ENCODE measurements at regions not wholly inside any gene's neighbourhood (a gene's known extent, or its start where the extent isn't known, plus 50 kb on each side); places are given as distances from the start of the nearest gene placed in this dataset.
"Not testable (repeated sequence)": the region's sequence is repeated elsewhere in the genome, so short reads cannot be mapped to it uniquely, and the experiment has no call there.

- no peak for DNase-seq
These were observed 442.4 kb downstream of the FRK start for GRCh38 chr6:115618256-115618655.

GRCh38 chr6:115617031-115617430, 443.7 kb downstream of the FRK start:
- DNase-seq, result no peak

DNA sequence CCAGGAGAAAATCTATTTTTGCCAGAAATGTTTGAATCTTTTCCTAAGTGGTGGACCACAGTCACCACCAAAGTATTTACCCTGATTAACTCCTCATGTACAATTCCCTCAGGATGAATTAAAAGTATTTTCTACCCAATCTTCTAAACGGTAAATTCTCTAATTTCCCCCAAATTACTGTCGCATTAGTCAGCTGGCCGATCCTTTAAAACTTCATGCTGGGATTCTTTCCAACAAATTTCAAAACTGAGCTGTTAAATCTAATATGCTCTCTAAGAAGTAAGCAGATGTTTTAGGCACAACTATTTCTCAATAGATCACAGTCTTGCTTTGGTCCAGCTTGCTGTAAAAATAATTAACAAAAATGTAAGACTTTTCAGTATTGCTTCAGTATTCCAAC, 447.2 kb downstream of the FRK start:
- DNase-seq, result no peak

- no peak for DNase-seq
These were observed 447.8 kb downstream of the FRK start for GRCh38 chr6:115612796-115613479.

DNA sequence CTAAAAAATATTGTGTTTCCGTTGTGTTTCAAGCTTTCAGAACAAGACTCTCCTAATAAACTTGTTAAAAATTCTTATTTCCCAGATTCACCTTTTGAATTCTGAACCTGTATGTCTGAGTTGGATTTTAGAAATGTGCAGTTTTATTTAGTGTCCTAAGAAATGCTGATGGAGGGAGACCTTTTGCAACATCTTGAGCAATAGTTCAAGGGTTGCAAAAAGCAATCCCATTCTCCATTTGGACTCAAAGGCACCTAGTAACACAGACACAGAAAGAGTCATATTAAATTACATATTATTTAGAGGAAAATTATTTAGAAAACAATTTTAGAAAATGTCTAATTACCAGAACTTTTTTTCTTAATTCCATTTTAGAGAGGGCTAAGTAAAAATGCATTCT, 448.5 kb downstream of the FRK start:
- DNase-seq, result no peak

DNA sequence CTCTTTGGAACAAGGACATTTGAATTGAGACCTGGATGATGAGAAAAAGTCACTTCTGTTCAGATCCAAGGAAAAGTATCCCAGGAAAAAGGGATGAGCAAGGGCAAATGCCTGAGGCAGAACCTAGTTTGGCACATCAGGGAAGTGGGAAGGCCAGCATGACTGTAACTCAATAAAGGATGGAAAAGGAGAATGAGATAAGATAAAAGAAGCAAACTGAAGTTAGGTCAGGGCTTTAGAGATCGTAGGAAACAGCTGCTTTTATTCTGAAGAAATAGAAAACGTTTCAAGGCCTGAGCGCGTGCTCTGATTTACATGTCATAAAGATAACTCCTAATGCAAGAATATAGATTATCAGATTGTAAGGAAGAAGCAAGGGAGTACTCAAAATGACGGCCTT, 450.0 kb downstream of the FRK start:
- DNase-seq, result no peak

DNA sequence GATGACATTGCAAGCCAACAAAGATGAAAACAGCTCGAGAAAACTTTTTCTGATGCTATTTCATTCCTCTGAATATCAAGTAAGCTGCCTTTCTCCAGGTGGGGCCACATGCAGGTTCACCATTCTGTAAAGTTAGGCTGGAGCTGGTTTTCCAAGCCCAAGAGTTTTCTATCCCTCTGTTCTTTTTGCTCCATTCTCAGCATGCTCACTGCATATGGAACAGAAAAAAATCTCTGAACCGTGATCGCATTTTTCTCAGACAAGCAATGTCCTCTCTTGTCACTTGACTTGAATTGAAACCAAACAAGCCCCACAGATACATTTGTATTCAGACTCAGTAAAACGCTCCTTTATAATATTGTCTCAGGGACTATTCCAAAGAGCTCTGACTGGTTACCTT, 451.6 kb downstream of the FRK start:
- DNase-seq, result no peak

DNA sequence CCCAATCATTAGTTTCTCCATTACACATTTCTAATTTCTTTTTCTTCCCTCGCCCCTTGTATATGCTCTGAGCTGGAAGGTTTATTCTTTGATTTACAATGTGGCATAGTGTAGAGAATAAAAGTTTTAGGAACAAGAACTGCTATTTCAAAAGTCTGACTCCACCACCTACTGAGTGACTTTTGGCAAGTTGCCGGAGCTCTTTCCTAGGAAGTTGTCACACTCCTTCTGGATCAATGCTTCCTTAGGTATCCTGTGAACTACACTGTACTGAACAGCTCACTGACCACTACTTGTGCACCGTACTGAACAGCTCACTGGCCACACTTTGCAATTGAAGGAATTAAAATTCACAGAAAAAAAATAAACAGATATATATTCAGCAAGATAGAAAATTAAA, 458.2 kb downstream of the FRK start:
- no peak for DNase-seq

DNA sequence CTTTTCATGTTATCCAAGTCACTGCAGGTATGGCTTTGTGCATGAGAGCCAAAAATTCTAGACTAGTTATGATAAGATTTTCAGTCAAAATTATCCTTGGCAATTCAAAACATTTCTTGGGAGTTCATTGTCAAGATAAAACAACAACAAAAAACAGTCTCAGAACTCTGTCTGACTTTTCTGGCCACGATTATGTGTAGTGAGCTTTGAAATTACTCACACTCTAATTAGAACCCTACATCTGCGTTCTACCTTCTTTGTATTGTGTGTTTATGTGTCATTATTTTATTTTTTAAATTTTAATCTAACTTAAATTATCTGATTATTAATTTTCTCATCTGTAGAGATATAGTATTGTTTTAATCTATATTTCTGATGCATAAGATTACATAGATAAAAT, 459.2 kb downstream of the FRK start:
- no peak for DNase-seq

- DNase-seq, result no peak
These were observed 459.6 kb downstream of the FRK start for GRCh38 chr6:115601064-115601463.

GRCh38 chr6:115594891-115595290, 465.8 kb downstream of the FRK start:
- no peak for DNase-seq

GRCh38 chr6:115592025-115592424, 468.7 kb downstream of the FRK start:
- no peak for DNase-seq

DNA sequence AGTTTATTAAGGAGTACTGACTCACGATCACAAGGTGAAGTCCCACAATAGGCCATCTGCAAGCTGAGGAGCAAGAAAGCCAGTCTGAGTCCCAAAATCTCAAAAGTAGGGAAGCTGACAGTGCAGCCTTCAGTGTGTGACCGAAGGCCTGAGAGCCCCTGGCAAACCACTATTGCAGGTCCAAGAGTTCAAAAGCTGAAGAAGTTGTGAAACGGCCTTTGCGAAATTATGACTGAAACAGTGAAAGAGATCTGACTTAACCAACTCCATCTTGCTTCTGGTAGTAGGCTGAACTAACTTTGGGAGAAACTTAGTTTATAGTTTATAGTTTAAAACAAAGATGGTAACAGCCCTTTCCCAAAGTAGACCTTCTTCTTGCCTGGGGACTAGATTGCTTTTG, 471.6 kb downstream of the FRK start:
- DNase-seq, result not testable (repeated sequence)

DNA sequence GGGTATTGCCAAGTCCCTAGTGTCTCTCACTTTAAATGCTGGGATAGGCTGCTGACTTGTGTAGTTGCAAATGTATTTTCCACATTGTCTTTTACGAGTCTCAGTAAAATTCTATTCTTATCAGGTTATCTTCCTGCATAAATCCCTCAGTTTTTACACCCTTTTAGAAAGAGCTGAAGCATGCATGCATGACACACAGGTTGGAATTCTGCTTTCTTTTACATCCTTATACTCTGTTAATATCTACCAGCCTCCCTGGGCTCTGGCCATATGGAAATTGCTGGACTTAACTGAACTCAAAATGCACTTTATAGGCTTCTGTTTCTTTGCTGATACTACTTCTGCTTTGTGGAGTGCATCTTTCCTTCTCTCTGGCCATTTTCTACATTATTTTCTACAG, 477.4 kb downstream of the FRK start:
- DNase-seq, result no peak

DNA sequence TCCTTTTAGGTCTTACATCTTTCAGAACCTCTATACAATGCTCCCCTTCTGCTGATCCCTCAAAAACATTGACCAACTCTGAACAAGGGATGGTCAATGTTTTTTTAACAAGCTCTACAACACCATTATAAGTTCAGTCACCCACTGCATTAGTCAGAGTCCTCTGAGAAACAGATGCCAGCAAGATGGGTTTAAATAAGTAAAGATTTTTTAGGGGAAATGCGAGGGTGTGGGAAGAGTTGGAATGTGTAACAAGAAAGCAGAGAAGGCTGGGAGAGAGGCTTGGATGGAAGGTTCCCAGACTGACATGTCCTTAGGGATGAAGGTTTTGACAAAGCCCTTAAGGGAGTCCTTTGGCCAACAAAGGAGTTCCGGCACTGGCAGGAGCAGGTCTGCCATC, 478.3 kb downstream of the FRK start:
- DNase-seq, result no peak

- not testable (repeated sequence) for DNase-seq
These were observed 481.1 kb downstream of the FRK start for GRCh38 chr6:115579565-115579964.

DNA sequence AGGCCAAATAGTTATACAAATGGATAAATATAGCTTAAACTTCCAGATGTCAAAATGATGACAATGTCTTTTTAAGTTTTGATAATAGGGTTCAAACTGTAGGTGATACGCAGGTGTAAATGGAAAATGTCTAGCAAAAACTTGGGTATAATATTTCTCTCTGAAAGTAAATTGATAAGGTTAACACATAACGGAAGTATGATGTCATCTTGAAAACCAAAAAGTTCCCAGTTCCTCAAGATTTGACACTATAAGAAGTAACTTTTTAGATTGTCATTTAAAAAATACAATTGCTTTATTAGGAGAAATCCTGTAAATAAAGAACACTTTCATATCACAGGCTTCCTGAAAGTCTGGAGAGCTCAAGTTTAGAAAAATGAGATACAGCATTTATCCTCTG, 483.4 kb downstream of the FRK start:
- DNase-seq, result no peak

DNA sequence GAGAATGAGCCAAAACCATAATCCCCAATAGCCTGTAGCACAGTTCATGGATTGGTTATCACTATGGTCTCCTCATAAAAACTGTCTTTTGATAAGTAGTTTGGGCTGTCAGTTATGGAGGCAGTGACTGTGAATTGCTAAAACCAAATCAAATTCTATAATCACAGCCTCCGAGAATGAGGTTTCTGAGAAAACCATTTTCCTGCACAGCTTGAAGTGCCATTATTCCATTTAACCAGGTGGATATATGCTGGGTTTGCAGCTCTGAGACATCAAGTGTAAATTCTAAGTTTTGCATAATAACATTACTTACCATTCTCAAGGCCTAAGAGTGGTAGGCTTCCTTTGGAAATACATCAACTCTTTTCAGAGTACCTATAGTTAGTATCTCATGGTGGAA, 485.4 kb downstream of the FRK start:
- DNase-seq, result no peak

DNA sequence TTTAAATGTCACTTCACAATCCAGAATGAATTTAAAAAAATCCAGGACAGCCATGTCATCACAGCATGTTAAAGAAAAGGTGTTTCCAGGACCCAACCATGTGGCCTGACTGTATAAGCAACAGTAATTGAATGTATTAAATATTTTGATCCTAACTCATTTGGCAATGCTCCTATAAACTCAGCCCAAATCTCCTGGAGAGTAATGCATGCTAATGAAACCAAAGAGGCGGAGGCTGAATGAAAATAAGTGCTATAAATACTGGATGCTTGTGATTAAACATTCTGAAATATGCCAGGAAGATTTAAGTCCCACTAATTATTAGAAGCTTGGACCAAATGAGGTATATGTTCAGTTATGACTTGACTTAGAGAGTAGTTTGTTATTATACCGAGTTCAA, 486.8 kb downstream of the FRK start:
- DNase-seq, result no peak

DNA sequence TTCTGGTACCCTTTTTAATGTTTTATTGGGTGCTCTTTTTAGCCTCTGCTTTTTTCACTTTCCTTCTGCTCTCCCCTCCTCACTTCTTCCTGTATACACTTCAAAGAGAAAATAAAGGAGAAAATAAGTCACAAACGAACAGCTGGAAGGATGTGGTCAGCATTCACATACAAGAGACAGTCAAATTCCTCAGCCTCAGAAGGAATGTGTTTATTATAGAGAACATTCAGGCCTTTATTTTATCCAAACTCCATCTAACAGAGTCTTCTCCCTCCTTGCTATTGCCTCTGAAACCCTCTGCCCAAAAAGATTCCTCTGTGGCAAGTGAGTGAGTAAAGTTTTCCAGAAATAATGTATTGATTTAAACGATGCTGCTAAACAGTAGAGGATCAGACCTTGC, 490.4 kb downstream of the FRK start:
- no peak for DNase-seq

DNA sequence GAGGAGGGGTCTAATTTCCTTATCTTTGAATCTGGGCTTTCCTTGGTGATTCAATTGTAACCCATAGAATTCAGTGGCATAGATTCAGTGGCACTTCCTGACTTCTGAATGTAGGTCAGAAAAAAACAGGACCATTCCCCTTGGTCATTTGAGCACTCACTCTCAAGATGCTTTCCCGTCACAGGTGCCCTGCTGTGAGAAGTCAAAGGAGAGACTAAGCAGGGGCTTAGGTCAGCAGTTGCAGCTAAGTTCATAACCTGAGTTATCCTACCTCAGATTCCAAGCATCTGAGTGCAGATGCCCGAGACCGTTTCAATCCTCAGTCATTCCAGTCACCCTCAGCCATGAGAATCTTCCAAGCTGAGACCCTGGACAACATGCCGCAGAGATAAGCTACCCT, 506.6 kb downstream of the FRK start:
- DNase-seq, result no peak

DNA sequence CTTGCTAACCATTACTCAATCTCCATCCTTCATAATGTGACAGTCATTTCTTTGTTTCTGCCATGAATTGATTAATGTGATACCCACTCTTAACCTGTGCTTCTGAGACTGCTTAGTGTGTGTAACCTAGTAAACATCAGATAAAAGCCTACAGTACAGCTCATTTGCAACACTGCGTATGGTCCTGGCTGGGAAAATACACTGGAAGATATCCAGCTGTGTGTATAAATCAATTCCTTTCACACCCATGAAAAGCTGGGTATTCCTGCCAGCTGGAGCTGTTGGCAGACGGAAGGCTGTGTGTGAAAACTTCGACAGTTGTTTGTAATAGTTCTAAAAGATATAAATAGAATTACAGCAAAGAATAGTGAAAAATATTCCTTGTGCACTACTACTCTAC, 509.2 kb downstream of the FRK start:
- DNase-seq, result no peak

DNA sequence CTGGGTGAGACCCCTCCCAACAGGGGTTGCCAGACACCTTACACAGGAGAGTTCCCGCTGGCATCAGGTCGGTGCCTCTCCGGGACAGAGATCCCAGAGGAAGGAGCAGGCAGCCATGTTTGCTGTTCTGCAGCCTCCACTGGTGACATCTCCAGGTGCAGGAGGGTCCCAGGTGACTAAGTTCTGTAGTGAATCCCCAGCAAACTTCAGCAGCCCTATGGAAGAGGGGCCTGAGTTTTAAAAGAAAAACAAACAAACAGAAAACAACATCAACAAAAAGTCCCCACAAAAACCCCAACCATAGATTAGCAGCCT, 515.1 kb downstream of the FRK start:
- DNase-seq, result no peak

DNA sequence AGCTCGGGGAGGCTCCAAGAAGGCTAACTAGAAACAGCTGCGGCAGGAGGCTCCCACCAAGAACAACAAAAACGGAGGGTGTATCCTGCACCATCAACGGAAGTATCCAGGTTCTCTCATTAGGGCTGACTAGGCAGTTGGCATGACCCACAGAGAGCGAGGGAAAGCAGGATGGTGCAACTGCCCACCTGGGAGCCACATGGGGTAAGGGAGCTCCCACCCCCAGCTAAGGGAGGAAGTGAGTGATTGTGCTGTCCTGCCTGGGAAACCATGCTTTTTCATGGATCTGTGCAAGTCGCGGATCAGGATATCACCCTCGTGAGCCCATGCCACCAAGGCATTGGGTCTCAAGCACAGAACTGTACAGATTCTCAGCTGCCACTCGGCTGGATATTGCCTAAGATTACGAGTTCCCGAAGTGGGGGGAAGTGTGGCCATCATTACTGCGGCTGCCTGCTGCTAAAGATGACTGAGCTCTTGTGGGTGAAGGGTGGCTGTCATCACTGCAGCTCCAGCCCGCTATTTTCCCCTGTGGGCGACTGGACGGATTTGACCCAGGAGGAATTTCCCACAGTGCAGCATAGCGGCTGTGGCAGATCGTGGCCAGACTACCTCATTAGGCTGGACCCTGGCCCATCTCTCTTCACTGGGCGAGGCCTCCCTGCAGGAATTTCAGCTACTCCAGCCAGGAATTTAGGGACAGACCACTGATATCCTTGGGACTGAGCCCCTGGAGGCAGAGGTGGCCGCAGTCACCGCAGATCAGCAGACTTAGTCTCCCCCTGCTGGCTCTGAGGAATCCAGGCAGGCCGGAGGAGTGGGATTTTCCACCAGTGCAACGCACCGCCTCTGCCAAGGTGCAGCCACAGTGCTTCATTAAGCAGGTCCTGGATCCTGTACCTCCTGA, 515.7 kb downstream of the FRK start:
- no peak for DNase-seq

Data from suppressor macrophage (primary cell).